GM12878 (cell line): ENCODE measurements at regions not wholly inside any gene's neighbourhood (a gene's known extent, or its start where the extent isn't known, plus 50 kb on each side); places are given as distances from the start of the nearest gene placed in this dataset.

ENCODE experiments used
- ATAC-seq: fragments of 200-7000 bp; cut with Tn5 transposase; 3 replicates; pipeline ENCODE4 v1.9.1; 2020; ENCODE audit warnings: mild to moderate bottlenecking, moderate library complexity
- BruUV-seq: library from RNA; stranded (reverse); fragments of 400-500 nt; replicated peaks from 2 replicates; lab custom pipeline; 2021; lab: Mats Ljungman, UMichigan
- CTCF ChIA-PET: fragments of 300-600 bp; sonication (Branson Sonifier 250); formaldehyde crosslinking; extraction: SDS; loops from one replicate; lab custom pipeline; 2021; ENCODE audit warnings: inconsistent platforms; lab: Yijun Ruan, JAX
- POLR2A ChIA-PET: fragments of 350-600 bp; formaldehyde crosslinking; extraction: SDS; loops from one replicate; lab custom pipeline; 2021; ENCODE audit warnings: inconsistent platforms; lab: Charles Lee
- RAD21 ChIA-PET: fragments of 300-600 bp; sonication (Branson Sonifier 250); formaldehyde crosslinking; loops from one replicate; lab custom pipeline; 2023; ENCODE audit warnings: antibody characterized with exemption; ENCODE audit not compliant: unreplicated experiment; lab: Charles Lee
- SMC1A ChIA-PET: fragments of 300-600 bp; sonication (Branson Sonifier 250); formaldehyde crosslinking; loops from one replicate; lab custom pipeline; 2023; ENCODE audit not compliant: unreplicated experiment, uncharacterized antibody; lab: Charles Lee
- DNase-seq: peaks from one replicate; pipeline ENCODE4 v3.0.0-alpha.2; 2011; ENCODE audit warnings: low read depth, low spot score
- FAIRE-seq: peaks from 3 replicates; lab custom pipeline; 2011; peaks lifted over from hg19 to GRCh38; lab: Jason Lieb, UNC
- H2AFZ ChIP-seq: 2 replicates; pipeline ENCODE4 v1.6.0; 2011; ENCODE audit warnings: low read depth, low read length, control low read depth; ENCODE audit not compliant: control insufficient read depth
- H3K27ac ChIP-seq: 2 replicates; pipeline ENCODE4 v1.5.1; 2011; ENCODE audit warnings: control low read depth; ENCODE audit not compliant: control insufficient read depth, insufficient read depth
- H3K27me3 ChIP-seq, 2 experiments: replicated peaks in 1 of 2; 2 replicates each; pipeline versions ENCODE4 v1.6.0 to v1.6.1; 2011; ENCODE audit warnings: low read length in 1 of 2; ENCODE audit not compliant: control insufficient read depth in 2 of 2, insufficient read depth in 2 of 2
- H3K36me3 ChIP-seq, 2 experiments: 2 replicates each; pipeline ENCODE4 v1.5.1; 2011; ENCODE audit warnings: low read length in 1 of 2; ENCODE audit not compliant: control insufficient read depth in 2 of 2, insufficient read depth in 2 of 2
- H3K4me1 ChIP-seq: 2 replicates; pipeline ENCODE4 v1.6.1; 2011; ENCODE audit warnings: mild to moderate bottlenecking, low read length, moderate library complexity, mixed read lengths; ENCODE audit not compliant: control insufficient read depth, insufficient read depth
- H3K4me2 ChIP-seq: 2 replicates; pipeline ENCODE4 v1.6.0; 2011; ENCODE audit warnings: control low read depth; ENCODE audit not compliant: control insufficient read depth, insufficient read depth
- H3K4me3 ChIP-seq: fragments of 200-600 bp; sonication (generic); 2 replicates; pipeline ENCODE4 v1.5.1; 2016
- H3K79me2 ChIP-seq: 2 replicates; pipeline ENCODE4 v1.6.0; 2011; ENCODE audit warnings: low read length; ENCODE audit not compliant: control insufficient read depth, insufficient read depth
- H3K9ac ChIP-seq: 2 replicates; pipeline ENCODE4 v1.8.0; 2011; ENCODE audit warnings: low read length, control low read depth, mixed read lengths; ENCODE audit not compliant: control insufficient read depth, insufficient read depth
- H3K9me3 ChIP-seq: replicated peaks from 3 replicates; pipeline ENCODE4 v1.5.1; 2011; ENCODE audit warnings: mild to moderate bottlenecking, low read length; ENCODE audit not compliant: control insufficient read depth, insufficient read depth
- H4K20me1 ChIP-seq: 2 replicates; pipeline ENCODE4 v1.6.0; 2011; ENCODE audit not compliant: control insufficient read depth, insufficient read depth
- ASH2L ChIP-seq: fragments of 300-600, 200-600 bp; sonication (generic); IDR thresholded peaks from 2 replicates; pipeline ENCODE4 v1.6.1; 2017; ENCODE audit warnings: low read depth, mild to moderate bottlenecking, borderline replicate concordance
- BHLHE40 ChIP-seq, 2 experiments: fragments of 450-650 bp in 1 of 2; IDR thresholded peaks; 2 replicates each; pipeline ENCODE4 v1.6.1; 2011 to 2017; ENCODE audit warnings: low read depth in 2 of 2, borderline replicate concordance in 1 of 2, improper control_type of control experiment in 1 of 2, low read length in 1 of 2, mild to moderate bottlenecking in 1 of 2
- BMI1 ChIP-seq: fragments of 450-650 bp; IDR thresholded peaks from 2 replicates; pipeline ENCODE4 v1.6.1; 2016; ENCODE audit warnings: mild to moderate bottlenecking, moderate library complexity, borderline replicate concordance
- LARP7 ChIP-seq: fragments of 450-650 bp; IDR thresholded peaks from 2 replicates; pipeline ENCODE4 v1.6.1; 2017; ENCODE audit warnings: mild to moderate bottlenecking
- MTA2 ChIP-seq: fragments of 450-650 bp; IDR thresholded peaks from 2 replicates; pipeline ENCODE4 v1.6.1; 2016; ENCODE audit warnings: low read depth, mild to moderate bottlenecking, moderate library complexity
- PAX5 ChIP-seq: IDR thresholded peaks from 2 replicates; pipeline ENCODE4 v1.6.1; 2011; ENCODE audit warnings: low read depth, low read length, borderline replicate concordance
- SPI1 ChIP-seq: IDR thresholded peaks from 2 replicates; pipeline ENCODE4 v1.6.1; 2011; ENCODE audit warnings: low read depth, mild to moderate bottlenecking, low read length, moderate library complexity, borderline replicate concordance; ENCODE audit not compliant: insufficient read depth
- WGBS: methylation state at CpG from one replicate; pipeline ENCODE4 v1.1.6; 2016; ENCODE audit warnings: low lambda C conversion rate; ENCODE audit not compliant: insufficient replicate concordance, insufficient coverage; ENCODE audit errors: missing lambda C conversion rate; 5-methylcytosine and 5-hydroxymethylcytosine counted together
- in situ Hi-C: fragments of 300-500 bp; cut with MboI; formaldehyde crosslinking; loops from 9 replicates; pipeline ENCODE4 v1.14.3; 2018; ENCODE audit warnings: mixed read lengths
- intact Hi-C: fragments of 100-400 bp; cut with micrococcal nuclease; formaldehyde crosslinking; loops from one replicate; pipeline ENCODE4 v1.14.2; 2022; ENCODE audit not compliant: unreplicated experiment
- TF ChIP-seq, protein P1 (sequence below): IDR thresholded peaks from 2 replicates; pipeline ENCODE4 v1.6.1; 2012; ENCODE audit warnings: improper control_type of control experiment, low read depth, low read length; ENCODE audit not compliant: insufficient replicate concordance
- TF ChIP-seq, protein P2 (sequence below): IDR thresholded peaks from 2 replicates; pipeline ENCODE4 v1.6.1; 2011; ENCODE audit warnings: borderline replicate concordance, low read depth, mild to moderate bottlenecking, moderate library complexity, mixed read lengths, low read length; ENCODE audit not compliant: insufficient read depth; ENCODE audit errors: extremely low read length

DNA sequence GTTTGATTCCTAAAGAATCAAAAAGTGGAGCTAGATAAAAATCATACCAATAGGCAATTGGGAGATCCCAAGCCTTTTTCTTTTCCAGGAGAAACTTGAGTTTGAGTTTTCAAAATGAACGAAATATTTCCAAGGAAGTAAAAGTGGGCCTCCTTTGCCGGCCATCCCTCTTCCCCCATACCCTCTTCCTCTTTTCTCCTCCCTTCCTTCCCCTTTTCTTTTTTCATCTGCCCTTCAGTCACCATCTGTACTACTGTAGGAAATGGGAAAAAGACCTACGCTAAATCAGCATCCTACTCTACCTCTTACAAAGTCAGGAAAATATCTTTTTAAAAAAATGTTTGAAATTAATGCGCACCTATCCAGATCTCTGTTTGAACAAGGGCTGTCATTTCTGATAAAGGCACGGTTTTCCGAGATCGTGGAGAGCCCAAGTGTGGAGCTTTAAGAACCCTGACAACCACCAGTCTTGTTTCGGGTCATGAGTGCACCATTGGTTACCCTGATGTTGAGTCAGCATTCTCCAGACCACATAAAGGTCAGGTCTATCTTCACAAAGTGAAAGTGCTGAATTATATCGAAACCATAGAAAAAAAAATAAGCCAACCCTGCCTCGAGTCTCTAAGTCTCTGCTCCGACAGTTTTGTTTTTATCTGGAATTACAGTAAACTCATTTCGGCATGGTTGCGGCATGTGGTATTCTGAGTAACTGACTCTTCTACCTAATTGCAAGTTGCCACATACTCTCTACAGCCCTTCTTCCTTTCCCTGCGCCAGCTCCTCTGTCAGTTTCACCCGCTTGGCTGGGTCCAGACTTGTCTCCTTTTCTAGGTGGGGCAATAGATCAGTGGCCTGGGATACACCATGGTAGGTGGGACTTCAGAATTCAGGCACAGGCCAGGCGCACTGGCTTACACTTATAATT lies 140.2 kb upstream of the KLF3 start (continued):
- TF ChIP-seq, protein P1, sequence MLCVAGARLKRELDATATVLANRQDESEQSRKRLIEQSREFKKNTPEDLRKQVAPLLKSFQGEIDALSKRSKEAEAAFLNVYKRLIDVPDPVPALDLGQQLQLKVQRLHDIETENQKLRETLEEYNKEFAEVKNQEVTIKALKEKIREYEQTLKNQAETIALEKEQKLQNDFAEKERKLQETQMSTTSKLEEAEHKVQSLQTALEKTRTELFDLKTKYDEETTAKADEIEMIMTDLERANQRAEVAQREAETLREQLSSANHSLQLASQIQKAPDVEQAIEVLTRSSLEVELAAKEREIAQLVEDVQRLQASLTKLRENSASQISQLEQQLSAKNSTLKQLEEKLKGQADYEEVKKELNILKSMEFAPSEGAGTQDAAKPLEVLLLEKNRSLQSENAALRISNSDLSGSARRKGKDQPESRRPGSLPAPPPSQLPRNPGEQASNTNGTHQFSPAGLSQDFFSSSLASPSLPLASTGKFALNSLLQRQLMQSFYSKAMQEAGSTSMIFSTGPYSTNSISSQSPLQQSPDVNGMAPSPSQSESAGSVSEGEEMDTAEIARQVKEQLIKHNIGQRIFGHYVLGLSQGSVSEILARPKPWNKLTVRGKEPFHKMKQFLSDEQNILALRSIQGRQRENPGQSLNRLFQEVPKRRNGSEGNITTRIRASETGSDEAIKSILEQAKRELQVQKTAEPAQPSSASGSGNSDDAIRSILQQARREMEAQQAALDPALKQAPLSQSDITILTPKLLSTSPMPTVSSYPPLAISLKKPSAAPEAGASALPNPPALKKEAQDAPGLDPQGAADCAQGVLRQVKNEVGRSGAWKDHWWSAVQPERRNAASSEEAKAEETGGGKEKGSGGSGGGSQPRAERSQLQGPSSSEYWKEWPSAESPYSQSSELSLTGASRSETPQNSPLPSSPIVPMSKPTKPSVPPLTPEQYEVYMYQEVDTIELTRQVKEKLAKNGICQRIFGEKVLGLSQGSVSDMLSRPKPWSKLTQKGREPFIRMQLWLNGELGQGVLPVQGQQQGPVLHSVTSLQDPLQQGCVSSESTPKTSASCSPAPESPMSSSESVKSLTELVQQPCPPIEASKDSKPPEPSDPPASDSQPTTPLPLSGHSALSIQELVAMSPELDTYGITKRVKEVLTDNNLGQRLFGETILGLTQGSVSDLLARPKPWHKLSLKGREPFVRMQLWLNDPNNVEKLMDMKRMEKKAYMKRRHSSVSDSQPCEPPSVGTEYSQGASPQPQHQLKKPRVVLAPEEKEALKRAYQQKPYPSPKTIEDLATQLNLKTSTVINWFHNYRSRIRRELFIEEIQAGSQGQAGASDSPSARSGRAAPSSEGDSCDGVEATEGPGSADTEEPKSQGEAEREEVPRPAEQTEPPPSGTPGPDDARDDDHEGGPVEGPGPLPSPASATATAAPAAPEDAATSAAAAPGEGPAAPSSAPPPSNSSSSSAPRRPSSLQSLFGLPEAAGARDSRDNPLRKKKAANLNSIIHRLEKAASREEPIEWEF: no peak
- TF ChIP-seq BMI1 (peak; percentile 76), LARP7 (no peak)

DNA sequence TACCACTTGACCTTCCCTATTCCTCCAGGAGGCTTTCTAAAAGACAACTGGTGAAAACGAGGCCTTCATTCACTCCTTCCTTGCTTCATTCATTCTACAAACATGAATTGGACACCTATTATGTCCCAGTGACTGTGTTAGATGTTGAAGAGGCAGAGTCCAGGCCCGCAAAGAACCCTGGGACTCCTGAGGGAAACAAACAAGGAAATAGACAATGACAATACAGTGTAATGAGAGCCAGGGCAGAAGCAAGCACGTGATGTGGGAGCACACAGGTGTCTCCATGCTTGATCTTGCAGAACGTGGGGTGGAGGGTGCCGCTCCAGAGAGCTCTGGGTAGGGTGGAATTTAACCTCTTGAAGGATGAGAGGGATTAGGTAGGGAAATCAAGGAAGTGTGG lies 137.6 kb upstream of the KLF3 start:
- DNase-seq: no peak
- Histone ChIP-seq H3K4me2 (no peak overlapping the region), H4K20me1 (no peaks in the 10 kb centered on the region), H3K27me3 (no peaks in the 10 kb centered on the region), H3K9me3 (no peaks in the 10 kb centered on the region; the same call in 2 of the 3 replicates), H2AFZ (no peak overlapping the region), H3K4me1 (peaks cover 30% of the 10 kb centered on the region), H3K79me2 (no peaks in the 10 kb centered on the region), H3K36me3 (no peaks in the 10 kb centered on the region), H3K4me3 (no peak overlapping the region), H3K27ac (no peak overlapping the region), H3K9ac (no peak overlapping the region)
- no TSS peak for BruUV-seq
- WGBS: 73% methylated on average over 5 of the region's 5 CpGs
- TF ChIP-seq, protein P2, sequence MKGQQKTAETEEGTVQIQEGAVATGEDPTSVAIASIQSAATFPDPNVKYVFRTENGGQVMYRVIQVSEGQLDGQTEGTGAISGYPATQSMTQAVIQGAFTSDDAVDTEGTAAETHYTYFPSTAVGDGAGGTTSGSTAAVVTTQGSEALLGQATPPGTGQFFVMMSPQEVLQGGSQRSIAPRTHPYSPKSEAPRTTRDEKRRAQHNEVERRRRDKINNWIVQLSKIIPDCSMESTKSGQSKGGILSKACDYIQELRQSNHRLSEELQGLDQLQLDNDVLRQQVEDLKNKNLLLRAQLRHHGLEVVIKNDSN: no peak
- TF ChIP-seq SPI1 (no peak), MTA2 (no peak), ASH2L (no peak), BHLHE40 (IDR thresholded peaks at IDR 0.05; ENCODE audit: borderline replicate concordance in 1 of 2, low read depth in 2 of 2, low read length in 1 of 2) (no peak), PAX5 (no peak)
- ChIA-PET RAD21 (interaction anchor here (0.6 kb wide), 1 partner anchor 234 kb away, joined by 3 read pairs; no protein-coding TSS in a partner anchor), POLR2A (no interaction called here), SMC1A (interaction anchor here (0.9 to 1.6 kb wide), 3 partner anchors 23 to 216 kb away, joined by 3 to 7 read pairs (median 4); no protein-coding TSS in a partner anchor), CTCF (no interaction called here)
- FAIRE-seq: no peak
- intact Hi-C loops (no loop called here), in situ Hi-C loops (no loop called here)
- no peak for ATAC-seq
